T-helper 1 cell (primary cell): ENCODE measurements at regions not wholly inside any gene's neighbourhood (a gene's known extent, or its start where the extent isn't known, plus 50 kb on each side); places are given as distances from the start of the nearest gene placed in this dataset.
"Not testable (repeated sequence)": the region's sequence is repeated elsewhere in the genome, so short reads cannot be mapped to it uniquely, and the experiment has no call there.

ENCODE experiments used
- DNase-seq, 5 donors: peaks; one replicate each; pipeline ENCODE4 v3.0.0-alpha.2; 2012 to 2020

- DNase-seq, result no peak
These were observed 147.6 kb upstream of the BARHL2 start for GRCh38 chr1:90864681-90865080.

GRCh38 chr1:90862782-90863181, 145.7 kb upstream of the BARHL2 start:
- DNase-seq, result no peak

DNA sequence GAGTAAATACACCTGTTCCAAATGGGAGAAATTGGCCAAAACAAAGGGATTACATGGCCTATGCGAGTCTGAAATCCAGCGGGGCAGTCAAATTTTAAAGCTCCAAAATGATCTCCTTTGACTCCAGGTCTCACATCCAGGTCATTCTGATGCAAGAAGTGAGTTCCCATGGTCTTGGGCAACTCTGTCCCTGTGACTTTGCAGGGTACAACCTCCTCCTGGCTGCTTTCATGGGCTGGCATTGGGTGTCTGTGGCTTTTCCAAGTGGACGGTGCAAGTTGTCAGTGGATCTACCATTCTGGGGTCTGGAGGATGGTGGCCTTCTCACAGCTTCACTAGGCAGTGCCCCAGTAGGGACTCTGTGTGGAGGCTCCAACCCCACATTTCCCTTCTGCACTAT, 144.3 kb upstream of the BARHL2 start:
- DNase-seq, result not testable (repeated sequence)

DNA sequence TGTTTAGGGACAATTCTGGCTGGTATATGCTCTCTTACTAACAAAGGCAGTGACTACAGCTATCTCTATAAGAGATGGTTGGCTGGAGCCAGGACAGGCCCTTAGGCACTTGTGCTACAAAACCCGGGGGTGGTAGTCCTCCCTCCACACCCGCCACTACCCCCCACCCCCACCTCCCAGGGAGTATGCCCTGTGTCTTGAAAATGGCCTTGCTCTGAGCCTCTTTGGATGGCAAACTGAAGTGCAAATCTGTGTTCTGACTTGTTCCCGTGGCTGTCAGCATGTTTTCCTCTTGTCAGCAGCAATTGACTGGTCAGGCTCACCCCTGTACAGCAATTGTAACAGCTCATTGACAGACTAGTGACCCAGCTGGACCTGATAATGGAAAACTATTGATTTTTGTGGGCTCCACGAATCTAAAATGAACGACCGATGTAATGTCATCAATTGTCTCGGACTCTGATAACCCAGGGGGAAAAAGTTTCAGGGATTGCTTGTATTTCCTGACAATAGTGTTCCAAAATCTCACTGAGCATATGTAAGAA, 139.4 kb upstream of the BARHL2 start:
- DNase-seq, result no peak

DNA sequence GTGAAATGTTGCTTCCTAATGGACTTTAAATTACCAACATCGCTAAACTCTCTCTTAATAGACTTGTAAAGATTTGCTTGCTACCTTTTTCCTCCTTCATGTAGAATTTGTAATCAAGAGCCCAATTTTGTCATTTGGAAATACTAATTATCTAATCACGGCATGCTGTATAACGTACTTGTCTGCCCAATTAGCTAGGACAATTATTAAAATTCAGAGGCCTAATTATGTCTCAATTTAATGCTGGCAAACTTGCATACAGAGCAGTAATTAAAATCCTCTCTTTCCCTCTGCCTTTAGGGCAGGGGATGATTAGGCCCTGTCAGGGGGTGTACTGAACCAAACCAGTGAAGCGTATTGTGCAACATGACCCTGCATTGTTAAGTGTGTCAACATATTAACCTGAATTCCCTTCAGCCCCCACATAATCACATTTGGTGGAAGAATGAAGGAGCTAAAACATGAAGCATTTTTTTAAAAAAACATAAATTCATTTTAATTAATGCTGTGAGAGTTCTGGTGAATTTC, 137.4 kb upstream of the BARHL2 start:
- no peak for DNase-seq

DNA sequence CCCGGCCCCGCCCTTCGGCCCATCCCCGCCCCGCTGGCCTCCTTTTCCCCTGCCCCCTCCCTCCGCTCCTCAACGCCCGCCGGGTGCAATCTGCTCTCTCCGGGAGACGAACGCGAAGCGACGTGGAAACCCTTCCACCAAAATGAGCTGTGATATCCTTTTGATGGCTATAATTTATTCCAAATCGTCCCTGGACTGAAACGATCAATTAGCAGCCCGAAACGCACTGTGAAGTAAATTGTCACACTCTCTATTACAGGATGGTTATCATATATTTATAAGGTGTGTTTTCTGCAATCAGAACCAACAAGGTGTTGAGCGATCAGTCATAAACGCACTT, 134.6 kb upstream of the BARHL2 start:
- no peak for DNase-seq

DNA sequence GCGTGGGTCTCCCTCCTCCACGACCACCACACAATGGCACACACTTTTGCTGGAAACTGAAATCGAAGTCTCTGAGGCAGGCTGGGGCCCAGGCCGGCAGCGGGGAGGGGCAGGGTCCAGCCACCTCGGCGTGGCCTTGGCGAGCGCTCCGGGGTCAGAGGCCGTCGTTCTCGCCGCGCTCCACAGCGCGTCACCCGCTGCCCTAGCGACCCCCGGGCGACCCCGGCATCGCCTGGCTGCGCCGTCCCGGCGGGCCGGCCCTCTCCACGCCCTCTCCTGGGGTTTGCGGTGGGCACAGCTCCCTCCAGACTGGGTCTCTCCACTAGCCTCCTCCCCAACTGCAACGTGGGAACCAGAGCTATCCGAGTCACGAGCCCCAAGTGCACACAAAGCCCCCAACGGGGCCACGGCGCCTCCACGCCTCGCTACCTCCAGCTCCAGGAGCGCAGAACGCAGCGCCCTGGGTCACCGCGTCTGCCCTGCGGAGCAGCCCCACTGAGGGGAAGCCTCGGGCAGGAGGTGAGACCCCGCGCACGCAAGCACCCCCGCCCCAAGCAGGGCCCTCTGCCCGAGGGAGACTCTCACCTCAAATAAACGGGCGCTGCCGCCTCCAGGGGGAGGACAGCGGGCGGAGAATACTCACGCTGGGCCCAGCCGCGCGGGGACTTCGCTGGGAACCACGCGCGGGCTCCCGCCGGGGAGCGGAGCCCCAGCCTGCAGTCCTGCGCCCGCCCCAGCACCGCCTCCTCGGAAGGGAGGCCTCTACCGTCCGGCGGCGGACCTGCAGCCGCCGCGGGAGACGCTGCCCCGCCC, 134.0 kb upstream of the BARHL2 start:
- DNase-seq, result peak; percentile 56 to 78 (median 66)

GRCh38 chr1:90850181-90850897, 133.2 kb upstream of the BARHL2 start:
- no peak for DNase-seq

DNA sequence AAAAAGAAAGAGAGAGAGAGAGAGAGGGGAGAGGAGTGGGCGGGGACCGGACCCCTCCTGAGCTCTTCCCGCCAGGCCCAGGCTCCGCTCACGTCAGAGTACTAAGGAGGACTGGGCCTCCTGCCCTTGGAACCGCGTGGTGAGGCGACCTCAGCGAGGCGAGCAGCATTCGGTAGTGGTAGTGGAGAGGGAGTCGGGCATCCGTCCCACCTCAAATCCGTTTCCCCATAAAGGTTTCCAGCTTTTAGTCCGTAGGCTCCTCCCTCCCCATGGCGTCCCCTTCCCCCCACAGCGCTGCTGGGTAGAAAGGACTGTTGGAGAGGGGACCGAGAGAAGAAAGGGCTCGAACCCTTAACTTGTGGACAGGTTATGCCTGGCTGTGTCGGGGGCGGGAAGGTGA, 124.4 kb upstream of the BARHL2 start:
- DNase-seq, result no peak

DNA sequence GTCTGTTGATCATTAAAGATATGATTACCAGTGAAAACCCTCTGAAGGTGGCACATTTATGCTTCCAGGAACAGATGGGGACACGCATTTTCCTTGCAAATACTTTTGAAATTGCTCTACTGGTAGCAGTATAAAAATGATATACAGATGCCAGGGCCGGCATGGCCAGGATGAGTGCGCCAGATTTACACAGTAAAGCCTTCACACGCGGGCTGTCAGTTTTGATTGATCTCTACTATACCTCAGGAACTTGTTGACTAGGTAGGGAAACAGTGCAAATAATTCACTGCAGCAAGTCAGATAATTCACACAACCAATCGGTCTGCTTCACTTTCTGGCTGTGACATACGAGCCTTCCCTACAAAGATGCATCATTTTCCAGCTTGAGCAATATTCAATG, 123.2 kb upstream of the BARHL2 start:
- DNase-seq, result no peak

- DNase-seq, result no peak
These were observed 122.2 kb upstream of the BARHL2 start for GRCh38 chr1:90839323-90839722.

- DNase-seq, result no peak
These were observed 121.6 kb upstream of the BARHL2 start for GRCh38 chr1:90838720-90839119.

GRCh38 chr1:90837420-90837819, 120.3 kb upstream of the BARHL2 start:
- DNase-seq, result no peak

- DNase-seq, result no peak
These were observed 119.2 kb upstream of the BARHL2 start for GRCh38 chr1:90836345-90836679.

- DNase-seq, result no peak
These were observed 118.7 kb upstream of the BARHL2 start for GRCh38 chr1:90835661-90836344.

DNA sequence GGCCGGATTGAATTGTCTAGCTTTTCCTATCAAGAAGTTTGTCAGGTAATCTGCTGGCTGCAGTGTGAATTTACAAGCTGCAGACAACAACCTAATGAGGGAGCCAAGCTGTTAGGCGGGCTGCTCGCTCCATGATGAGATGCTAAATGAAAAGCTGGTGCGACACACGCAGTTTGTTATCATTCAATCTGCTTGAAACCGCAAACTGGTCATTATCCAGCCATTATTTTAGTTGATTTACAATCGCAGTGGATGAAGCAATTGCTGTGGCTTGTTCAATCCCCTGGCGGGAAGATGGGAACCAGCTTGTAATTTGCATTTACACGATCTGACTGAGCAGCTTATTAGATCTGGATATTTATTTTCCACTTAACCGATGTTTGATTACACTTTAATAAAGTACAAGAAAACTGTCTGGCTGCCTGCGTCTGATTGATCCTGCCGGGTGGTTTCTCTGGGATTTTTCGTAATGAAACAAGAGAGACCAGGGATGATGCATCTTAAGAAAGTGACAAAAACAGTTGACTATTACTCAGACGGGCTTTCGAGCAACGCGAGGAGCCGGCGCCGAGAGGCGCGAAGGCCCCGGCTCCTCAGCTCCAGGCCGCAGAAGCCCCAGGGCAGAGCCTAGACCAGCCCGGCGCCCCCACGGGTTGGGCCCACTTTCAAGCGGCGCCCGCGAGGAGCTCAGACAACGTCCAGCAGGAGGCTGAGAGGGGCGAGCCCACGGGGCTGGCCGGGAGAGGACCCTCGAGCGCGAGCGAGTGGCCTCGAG, 118.0 kb upstream of the BARHL2 start:
- DNase-seq, result no peak

DNA sequence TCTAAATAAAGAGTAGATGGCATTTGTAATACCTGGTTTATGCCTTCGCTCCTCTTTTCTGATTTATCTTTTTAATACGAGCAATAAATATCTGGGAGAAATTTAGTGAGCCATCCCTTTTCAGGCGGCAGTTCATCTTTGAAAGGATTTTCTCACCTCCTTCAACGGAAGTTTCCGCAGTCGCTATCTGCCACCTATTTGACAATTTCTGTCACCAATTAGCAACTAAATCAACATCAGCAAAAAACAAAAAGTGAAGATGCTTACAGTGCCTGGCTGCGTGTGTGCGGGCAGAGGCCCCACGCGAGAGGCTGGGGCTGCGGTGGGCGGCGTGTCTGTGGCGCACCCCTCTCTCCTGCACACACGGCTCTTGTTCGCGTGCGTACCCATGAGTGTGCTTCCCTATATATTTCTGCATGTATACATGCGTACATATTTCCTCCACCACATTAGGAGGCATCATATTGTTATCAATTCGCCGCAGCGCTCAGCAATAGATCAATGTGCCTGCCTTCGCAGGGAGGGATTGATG, 117.3 kb upstream of the BARHL2 start:
- DNase-seq, result no peak

GRCh38 chr1:90833466-90834110, 116.5 kb upstream of the BARHL2 start:
- no peak for DNase-seq

GRCh38 chr1:90831910-90832309, 114.8 kb upstream of the BARHL2 start:
- DNase-seq, result no peak

DNA sequence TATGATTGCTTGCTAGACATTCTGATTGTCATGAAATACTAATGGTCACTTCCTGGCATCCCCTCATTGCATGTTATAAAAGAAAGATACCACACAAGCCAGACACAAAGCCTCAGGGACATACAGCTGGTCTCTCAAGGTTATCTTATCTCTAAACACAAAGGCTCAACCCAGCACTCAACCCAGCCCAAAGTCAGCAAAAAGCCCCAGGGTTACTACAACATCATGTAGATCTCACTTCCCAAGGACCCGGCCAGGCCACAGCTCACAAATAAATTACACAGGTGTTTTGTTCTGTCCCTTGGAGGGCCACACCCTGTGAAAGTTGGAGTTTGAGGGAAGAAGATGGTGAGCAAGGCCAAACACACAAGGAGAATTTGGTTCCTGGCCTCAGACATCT, 109.7 kb upstream of the BARHL2 start:
- DNase-seq, result no peak

DNA sequence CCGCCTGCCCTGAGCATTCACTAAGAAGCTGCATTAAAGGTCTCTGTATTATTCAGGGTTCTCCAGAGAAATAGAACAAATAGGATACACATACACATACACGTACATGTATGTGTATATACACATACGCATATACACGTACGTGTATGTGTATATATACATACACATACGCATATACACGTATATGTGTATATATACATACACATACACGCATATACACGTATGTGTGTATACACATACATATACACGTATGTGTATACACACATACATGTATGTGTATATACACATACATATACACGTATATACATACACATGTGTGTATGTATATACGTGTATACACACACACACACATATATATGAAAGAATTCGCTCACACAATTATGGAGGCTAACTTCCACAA, 108.9 kb upstream of the BARHL2 start:
- no peak for DNase-seq

DNA sequence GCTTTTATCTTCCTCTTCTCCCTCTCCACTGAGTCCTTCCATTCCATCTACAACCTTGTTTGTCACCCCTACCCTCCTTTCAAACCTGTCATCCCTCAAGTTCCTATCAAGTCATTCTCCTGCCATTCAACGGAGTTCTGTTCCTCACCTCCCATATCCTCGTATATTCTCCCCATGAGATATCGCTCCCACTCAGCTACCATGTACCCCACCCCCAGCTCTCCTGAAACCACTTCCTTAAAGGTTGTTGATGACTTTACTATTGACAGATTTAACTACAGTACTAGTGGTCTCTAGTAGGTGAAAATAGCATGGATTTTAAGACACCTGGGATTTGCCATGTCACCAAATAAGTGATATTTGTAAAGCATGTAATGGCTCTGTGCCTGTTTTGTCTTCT, 107.4 kb upstream of the BARHL2 start:
- DNase-seq, result no peak
